Gastroesophageal sphincter (tissue), 3 donors: ENCODE measurements at regions not wholly inside any gene's neighbourhood (a gene's known extent, or its start where the extent isn't known, plus 50 kb on each side); places are given as distances from the start of the nearest gene placed in this dataset.
"Not testable (repeated sequence)": the region's sequence is repeated elsewhere in the genome, so short reads cannot be mapped to it uniquely, and the experiment has no call there.

Experiments used
- CTCF ChIP-seq, 4 experiments: fragments of 200-600 bp in 2 of 4; fragments of 450-650 bp in 2 of 4; sonication (generic) in 1 of 4; IDR thresholded peaks; one replicate each; pipeline ENCODE4 v1.5.1; 2017 to 2019; ENCODE audit warnings: antibody characterized with exemption in 4 of 4, mild to moderate bottlenecking in 2 of 4, moderate library complexity in 2 of 4
- EP300 ChIP-seq: sonication (generic); formaldehyde crosslinking; IDR thresholded peaks from one replicate; pipeline ENCODE4 v1.6.1; 2017; ENCODE audit warnings: antibody characterized with exemption, mild to moderate bottlenecking
- POLR2A ChIP-seq, 2 donors: fragments of 450-650 bp; IDR thresholded peaks; one replicate each; pipeline ENCODE4 v1.6.1; 2017; ENCODE audit warnings: antibody characterized with exemption in 2 of 2, mild to moderate bottlenecking in 2 of 2, moderate library complexity in 1 of 2

- TF ChIP-seq CTCF (IDR thresholded peaks at IDR 0.05); EP300; POLR2A (IDR thresholded peaks at IDR 0.05): not testable (repeated sequence)
Measured at GRCh38 chrX:138807400-138807799, 95.9 kb upstream of the FGF13 start.
